ENCODE measurements at regions not wholly inside any gene's neighbourhood (a gene's known extent, or its start where the extent isn't known, plus 50 kb on each side); places are given as distances from the start of the nearest gene placed in this dataset.

DNA sequence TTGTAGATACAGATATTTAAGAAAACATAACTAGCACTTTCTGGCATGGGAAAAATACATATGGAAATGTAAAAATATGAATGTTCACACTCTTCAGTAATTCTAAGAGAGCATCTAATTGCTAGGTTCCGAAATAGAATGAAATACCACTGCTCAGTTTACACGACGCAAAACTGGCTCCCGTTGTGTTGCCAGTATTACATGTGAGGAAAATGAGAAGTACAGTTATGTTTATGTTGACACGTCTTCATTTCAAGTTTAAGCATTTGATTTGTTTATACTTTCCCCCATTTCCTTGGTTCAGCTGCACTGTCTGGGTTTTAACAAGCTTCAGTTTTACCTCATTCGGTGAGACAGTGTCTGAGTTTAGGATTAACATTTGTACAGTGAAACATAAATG, 275.8 kb upstream of the SEMA3D start:
- no peak overlapping the region for H3K4me3 ChIP-seq (ENCODE audit: low read depth in 1 of 3, low read length in 3 of 3)
- no peaks in the 10 kb centered on the region for H3K27me3 ChIP-seq (ENCODE audit: control insufficient read depth in 4 of 4, insufficient read depth in 4 of 4, low read length in 3 of 4)
- TF ChIP-seq FOXA1 (IDR thresholded peaks at IDR 0.05) = no peak
- TF ChIP-seq, protein P1, sequence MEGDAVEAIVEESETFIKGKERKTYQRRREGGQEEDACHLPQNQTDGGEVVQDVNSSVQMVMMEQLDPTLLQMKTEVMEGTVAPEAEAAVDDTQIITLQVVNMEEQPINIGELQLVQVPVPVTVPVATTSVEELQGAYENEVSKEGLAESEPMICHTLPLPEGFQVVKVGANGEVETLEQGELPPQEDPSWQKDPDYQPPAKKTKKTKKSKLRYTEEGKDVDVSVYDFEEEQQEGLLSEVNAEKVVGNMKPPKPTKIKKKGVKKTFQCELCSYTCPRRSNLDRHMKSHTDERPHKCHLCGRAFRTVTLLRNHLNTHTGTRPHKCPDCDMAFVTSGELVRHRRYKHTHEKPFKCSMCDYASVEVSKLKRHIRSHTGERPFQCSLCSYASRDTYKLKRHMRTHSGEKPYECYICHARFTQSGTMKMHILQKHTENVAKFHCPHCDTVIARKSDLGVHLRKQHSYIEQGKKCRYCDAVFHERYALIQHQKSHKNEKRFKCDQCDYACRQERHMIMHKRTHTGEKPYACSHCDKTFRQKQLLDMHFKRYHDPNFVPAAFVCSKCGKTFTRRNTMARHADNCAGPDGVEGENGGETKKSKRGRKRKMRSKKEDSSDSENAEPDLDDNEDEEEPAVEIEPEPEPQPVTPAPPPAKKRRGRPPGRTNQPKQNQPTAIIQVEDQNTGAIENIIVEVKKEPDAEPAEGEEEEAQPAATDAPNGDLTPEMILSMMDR (IDR thresholded peaks at IDR 0.05; ENCODE audit: low read depth, low read length, missing input control) = no peak
- TF ChIP-seq NR2F2 (IDR thresholded peaks at IDR 0.05) = no peak
- TF ChIP-seq HNF4G (IDR thresholded peaks at IDR 0.05) = no peak
- no peak for TF ChIP-seq EGR1 (IDR thresholded peaks at IDR 0.05; ENCODE audit: low read depth in 2 of 2)
- TF ChIP-seq GABPA (IDR thresholded peaks at IDR 0.05 in 1 of 2, conservative IDR thresholded peaks at IDR 0.05 in 1 of 2) = no peak
- TF ChIP-seq JUND (IDR thresholded peaks at IDR 0.05) = no peak
- no peak for TF ChIP-seq ATF3 (IDR thresholded peaks at IDR 0.05)
- TF ChIP-seq TAF1 (conservative IDR thresholded peaks at IDR 0.05) = no peak
- TF ChIP-seq, protein P2, sequence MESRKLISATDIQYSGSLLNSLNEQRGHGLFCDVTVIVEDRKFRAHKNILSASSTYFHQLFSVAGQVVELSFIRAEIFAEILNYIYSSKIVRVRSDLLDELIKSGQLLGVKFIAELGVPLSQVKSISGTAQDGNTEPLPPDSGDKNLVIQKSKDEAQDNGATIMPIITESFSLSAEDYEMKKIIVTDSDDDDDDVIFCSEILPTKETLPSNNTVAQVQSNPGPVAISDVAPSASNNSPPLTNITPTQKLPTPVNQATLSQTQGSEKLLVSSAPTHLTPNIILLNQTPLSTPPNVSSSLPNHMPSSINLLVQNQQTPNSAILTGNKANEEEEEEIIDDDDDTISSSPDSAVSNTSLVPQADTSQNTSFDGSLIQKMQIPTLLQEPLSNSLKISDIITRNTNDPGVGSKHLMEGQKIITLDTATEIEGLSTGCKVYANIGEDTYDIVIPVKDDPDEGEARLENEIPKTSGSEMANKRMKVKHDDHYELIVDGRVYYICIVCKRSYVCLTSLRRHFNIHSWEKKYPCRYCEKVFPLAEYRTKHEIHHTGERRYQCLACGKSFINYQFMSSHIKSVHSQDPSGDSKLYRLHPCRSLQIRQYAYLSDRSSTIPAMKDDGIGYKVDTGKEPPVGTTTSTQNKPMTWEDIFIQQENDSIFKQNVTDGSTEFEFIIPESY (IDR thresholded peaks at IDR 0.05) = no peak
- TF ChIP-seq, protein P3, sequence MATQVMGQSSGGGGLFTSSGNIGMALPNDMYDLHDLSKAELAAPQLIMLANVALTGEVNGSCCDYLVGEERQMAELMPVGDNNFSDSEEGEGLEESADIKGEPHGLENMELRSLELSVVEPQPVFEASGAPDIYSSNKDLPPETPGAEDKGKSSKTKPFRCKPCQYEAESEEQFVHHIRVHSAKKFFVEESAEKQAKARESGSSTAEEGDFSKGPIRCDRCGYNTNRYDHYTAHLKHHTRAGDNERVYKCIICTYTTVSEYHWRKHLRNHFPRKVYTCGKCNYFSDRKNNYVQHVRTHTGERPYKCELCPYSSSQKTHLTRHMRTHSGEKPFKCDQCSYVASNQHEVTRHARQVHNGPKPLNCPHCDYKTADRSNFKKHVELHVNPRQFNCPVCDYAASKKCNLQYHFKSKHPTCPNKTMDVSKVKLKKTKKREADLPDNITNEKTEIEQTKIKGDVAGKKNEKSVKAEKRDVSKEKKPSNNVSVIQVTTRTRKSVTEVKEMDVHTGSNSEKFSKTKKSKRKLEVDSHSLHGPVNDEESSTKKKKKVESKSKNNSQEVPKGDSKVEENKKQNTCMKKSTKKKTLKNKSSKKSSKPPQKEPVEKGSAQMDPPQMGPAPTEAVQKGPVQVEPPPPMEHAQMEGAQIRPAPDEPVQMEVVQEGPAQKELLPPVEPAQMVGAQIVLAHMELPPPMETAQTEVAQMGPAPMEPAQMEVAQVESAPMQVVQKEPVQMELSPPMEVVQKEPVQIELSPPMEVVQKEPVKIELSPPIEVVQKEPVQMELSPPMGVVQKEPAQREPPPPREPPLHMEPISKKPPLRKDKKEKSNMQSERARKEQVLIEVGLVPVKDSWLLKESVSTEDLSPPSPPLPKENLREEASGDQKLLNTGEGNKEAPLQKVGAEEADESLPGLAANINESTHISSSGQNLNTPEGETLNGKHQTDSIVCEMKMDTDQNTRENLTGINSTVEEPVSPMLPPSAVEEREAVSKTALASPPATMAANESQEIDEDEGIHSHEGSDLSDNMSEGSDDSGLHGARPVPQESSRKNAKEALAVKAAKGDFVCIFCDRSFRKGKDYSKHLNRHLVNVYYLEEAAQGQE (IDR thresholded peaks at IDR 0.05) = no peak
- no peak for TF ChIP-seq FOXA2 (IDR thresholded peaks at IDR 0.05)
- no peak for TF ChIP-seq SP1 (IDR thresholded peaks at IDR 0.05)
- no peak for TF ChIP-seq YY1 (IDR thresholded peaks at IDR 0.05)
- no peak for TF ChIP-seq RXRA (IDR thresholded peaks at IDR 0.05)
- no peak for TF ChIP-seq HNF4A (conservative IDR thresholded peaks at IDR 0.05)
- TF ChIP-seq MAX (IDR thresholded peaks at IDR 0.05) = no peak
- TF ChIP-seq RAD21 (IDR thresholded peaks at IDR 0.05) = no peak
- no peak for DNase-seq (ENCODE audit: low spot score)
- no peak overlapping the region for H3K9ac ChIP-seq (ENCODE audit: low read depth in 1 of 2, low read length in 2 of 2)
- H3K27ac ChIP-seq (ENCODE audit: low read depth in 1 of 2, low read length in 2 of 2) = no peak overlapping the region
- H3K4me1 ChIP-seq (ENCODE audit: control insufficient read depth in 4 of 4, insufficient read depth in 4 of 4, low read length in 3 of 4) = no peaks in the 10 kb centered on the region
- H3K9me3 ChIP-seq (ENCODE audit: control insufficient read depth in 4 of 4, low read length in 3 of 4) = no peaks in the 10 kb centered on the region
- H3K36me3 ChIP-seq (ENCODE audit: control insufficient read depth in 4 of 4, insufficient read depth in 3 of 4, low read depth in 1 of 4, low read length in 3 of 4) = no peaks in the 10 kb centered on the region
- 64% methylated on average over 6 of the region's 6 CpGs for WGBS

Measured in liver (tissue), 8 donors.